ENCODE measurements at regions not wholly inside any gene's neighbourhood (a gene's known extent, or its start where the extent isn't known, plus 50 kb on each side); places are given as distances from the start of the nearest gene placed in this dataset.

DNA sequence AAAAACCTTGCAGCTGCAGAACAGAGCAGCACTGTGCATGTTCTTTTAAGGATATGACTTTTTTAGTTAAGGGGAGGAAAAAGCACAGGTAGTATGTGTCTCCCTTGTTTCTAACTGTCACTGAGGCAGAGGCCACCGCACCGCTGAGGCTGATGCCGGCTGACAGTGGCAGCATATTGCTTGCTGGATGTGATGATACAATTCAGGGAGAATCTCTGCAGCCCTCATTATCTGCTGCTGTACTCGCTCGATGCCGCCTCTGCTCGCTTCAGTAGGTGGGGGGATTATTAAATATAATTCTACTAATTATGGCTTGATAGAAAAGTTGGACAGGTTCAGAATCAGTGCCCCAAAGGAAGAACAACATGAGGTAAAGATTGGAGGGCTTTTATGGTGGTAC, 378.8 kb upstream of the NOCT start:
- no peak overlapping the region for H3K4me3 Mint-ChIP-seq (ENCODE audit: unreplicated experiment)
- H3K36me3 Mint-ChIP-seq (ENCODE audit: low read depth, unreplicated experiment) = no peaks in the 10 kb centered on the region
- H3K4me1 Mint-ChIP-seq (ENCODE audit: unreplicated experiment) = no peaks in the 10 kb centered on the region
- peaks cover 1% of the 10 kb centered on the region for H3K27me3 Mint-ChIP-seq (ENCODE audit: unreplicated experiment)
- H3K9me3 Mint-ChIP-seq (ENCODE audit: unreplicated experiment) = no peaks in the 10 kb centered on the region
- no peak overlapping the region for H3K27ac Mint-ChIP-seq (ENCODE audit: unreplicated experiment)
- TF ChIP-seq, protein P1, sequence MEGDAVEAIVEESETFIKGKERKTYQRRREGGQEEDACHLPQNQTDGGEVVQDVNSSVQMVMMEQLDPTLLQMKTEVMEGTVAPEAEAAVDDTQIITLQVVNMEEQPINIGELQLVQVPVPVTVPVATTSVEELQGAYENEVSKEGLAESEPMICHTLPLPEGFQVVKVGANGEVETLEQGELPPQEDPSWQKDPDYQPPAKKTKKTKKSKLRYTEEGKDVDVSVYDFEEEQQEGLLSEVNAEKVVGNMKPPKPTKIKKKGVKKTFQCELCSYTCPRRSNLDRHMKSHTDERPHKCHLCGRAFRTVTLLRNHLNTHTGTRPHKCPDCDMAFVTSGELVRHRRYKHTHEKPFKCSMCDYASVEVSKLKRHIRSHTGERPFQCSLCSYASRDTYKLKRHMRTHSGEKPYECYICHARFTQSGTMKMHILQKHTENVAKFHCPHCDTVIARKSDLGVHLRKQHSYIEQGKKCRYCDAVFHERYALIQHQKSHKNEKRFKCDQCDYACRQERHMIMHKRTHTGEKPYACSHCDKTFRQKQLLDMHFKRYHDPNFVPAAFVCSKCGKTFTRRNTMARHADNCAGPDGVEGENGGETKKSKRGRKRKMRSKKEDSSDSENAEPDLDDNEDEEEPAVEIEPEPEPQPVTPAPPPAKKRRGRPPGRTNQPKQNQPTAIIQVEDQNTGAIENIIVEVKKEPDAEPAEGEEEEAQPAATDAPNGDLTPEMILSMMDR (IDR thresholded peaks at IDR 0.05; ENCODE audit: unreplicated experiment) = no peak
- no peak for DNase-seq (ENCODE audit: low spot score)

DNA sequence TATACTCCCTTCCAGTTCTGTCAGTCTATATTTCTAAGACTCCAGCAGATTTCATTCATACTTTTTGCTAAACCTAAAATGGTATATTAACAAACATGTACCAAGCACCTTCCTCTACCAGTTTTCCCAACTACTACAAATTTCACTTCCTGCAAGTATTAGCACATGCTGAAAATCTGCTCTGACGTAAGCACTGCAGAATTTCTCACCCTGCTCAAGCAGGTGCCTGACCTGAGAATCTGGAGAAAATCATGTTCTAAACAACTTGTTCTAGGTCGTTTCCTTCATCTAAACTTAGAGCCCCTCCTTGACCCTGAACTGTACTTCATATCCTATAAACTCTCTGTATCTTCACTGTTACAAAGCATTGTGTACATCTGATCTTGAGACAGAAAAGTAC, 380.7 kb upstream of the NOCT start:
- no peaks in the 10 kb centered on the region for H3K4me1 Mint-ChIP-seq (ENCODE audit: unreplicated experiment)
- DNase-seq (ENCODE audit: low spot score) = no peak
- H3K27ac Mint-ChIP-seq (ENCODE audit: unreplicated experiment) = no peak overlapping the region

DNA sequence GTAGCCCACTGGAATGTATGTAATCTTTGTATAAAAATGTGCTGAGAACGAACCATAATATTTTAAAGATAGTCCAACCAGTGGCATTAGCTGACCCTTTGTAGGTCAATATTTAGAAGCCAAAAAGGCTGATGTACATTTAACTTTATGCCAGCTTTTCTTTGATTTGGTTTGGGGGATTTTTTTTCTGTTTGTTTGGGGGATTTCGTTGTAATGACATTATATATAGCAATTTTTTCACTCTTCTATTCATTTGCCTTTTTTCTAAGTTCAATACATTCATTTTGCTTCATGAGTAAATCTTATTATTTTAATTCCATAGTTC, 382.0 kb upstream of the NOCT start:
- H3K4me1 Mint-ChIP-seq (ENCODE audit: unreplicated experiment) = no peaks in the 10 kb centered on the region
- H3K27ac Mint-ChIP-seq (ENCODE audit: unreplicated experiment) = no peak overlapping the region
- H3K9me3 Mint-ChIP-seq (ENCODE audit: unreplicated experiment) = no peaks in the 10 kb centered on the region
- H3K27me3 Mint-ChIP-seq (ENCODE audit: unreplicated experiment) = no peaks in the 10 kb centered on the region
- no peak overlapping the region for H3K4me3 Mint-ChIP-seq (ENCODE audit: unreplicated experiment)
- TF ChIP-seq, protein P1 (IDR thresholded peaks at IDR 0.05; ENCODE audit: unreplicated experiment) = no peak
- no peak for DNase-seq (ENCODE audit: low spot score)
- no peaks in the 10 kb centered on the region for H3K36me3 Mint-ChIP-seq (ENCODE audit: low read depth, unreplicated experiment)

More for the DNA sequence above, 380.7 kb upstream of the NOCT start:
- no peaks in the 10 kb centered on the region for H3K36me3 Mint-ChIP-seq (ENCODE audit: low read depth, unreplicated experiment)
- H3K27me3 Mint-ChIP-seq (ENCODE audit: unreplicated experiment) = no peaks in the 10 kb centered on the region
- no peaks in the 10 kb centered on the region for H3K9me3 Mint-ChIP-seq (ENCODE audit: unreplicated experiment)
- H3K4me3 Mint-ChIP-seq (ENCODE audit: unreplicated experiment) = no peak overlapping the region
- TF ChIP-seq, protein P1 (IDR thresholded peaks at IDR 0.05; ENCODE audit: unreplicated experiment) = no peak

DNA sequence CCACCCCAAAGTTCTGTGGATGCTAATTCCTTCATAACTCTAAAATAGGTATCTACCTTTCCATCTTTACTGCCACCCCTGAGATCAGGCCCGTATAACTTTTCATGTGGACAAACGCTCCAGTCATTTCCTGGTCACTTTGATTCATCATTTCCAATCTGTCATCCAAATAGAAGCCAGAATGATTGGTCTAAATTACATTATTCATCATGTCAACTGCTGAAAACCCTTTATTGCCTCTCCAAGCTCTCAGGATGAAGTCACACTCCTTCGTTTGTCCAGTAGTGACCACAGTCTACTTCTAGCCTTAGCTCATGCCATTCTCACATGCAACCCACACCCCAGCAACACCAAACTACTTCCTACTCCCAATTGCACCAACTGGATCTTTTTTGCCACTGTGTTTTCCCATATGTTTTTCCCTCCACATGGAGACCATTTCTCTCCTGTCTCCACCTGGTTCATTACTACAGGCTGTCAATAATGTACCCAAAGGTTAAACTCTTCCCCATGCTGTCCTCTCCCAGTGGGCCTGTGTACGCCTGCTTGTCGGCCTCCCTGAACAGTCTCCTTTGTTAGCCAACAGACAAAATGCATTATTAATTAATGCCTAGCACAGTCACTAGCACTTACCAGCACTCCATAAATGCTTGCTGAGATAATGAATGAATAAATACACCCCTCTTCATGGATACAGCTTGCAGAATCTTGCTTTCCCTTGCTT, 382.6 kb upstream of the NOCT start:
- H3K9me3 Mint-ChIP-seq (ENCODE audit: unreplicated experiment) = no peaks in the 10 kb centered on the region
- H3K4me3 Mint-ChIP-seq (ENCODE audit: unreplicated experiment) = no peak overlapping the region
- H3K27me3 Mint-ChIP-seq (ENCODE audit: unreplicated experiment) = no peaks in the 10 kb centered on the region
- H3K36me3 Mint-ChIP-seq (ENCODE audit: low read depth, unreplicated experiment) = no peaks in the 10 kb centered on the region
- TF ChIP-seq, protein P1 (IDR thresholded peaks at IDR 0.05; ENCODE audit: unreplicated experiment) = no peak
- H3K4me1 Mint-ChIP-seq (ENCODE audit: unreplicated experiment) = no peaks in the 10 kb centered on the region
- no peak overlapping the region for H3K27ac Mint-ChIP-seq (ENCODE audit: unreplicated experiment)
- DNase-seq (ENCODE audit: low spot score) = no peak

DNA sequence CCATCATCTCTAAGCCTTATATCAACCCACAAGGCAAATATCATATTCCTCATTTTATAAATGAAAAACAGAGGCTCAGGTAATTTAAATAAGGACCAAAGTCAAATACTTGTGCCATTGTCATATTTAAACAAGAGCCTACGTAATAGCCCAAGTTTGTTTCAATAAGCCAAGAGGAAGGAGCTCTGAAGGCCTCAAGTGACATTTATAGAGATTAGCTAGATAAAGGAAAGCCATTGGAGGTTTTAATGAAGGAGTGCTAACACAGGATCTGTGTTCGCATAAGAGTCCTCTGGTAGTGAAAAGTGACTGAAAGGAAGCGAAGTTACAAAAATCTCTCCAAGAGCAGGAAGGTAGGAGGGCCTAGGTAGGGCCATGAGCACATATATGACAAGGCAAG, 384.9 kb upstream of the NOCT start:
- TF ChIP-seq, protein P1 (IDR thresholded peaks at IDR 0.05; ENCODE audit: unreplicated experiment) = no peak
- H3K4me1 Mint-ChIP-seq (ENCODE audit: unreplicated experiment) = no peaks in the 10 kb centered on the region
- no peaks in the 10 kb centered on the region for H3K9me3 Mint-ChIP-seq (ENCODE audit: unreplicated experiment)
- H3K27me3 Mint-ChIP-seq (ENCODE audit: unreplicated experiment) = no peaks in the 10 kb centered on the region
- no peaks in the 10 kb centered on the region for H3K36me3 Mint-ChIP-seq (ENCODE audit: low read depth, unreplicated experiment)
- H3K27ac Mint-ChIP-seq (ENCODE audit: unreplicated experiment) = no peak overlapping the region
- no peak overlapping the region for H3K4me3 Mint-ChIP-seq (ENCODE audit: unreplicated experiment)
- DNase-seq (ENCODE audit: low spot score) = no peak

Measured in endothelial cell (in vitro differentiated cells).